NCI-H526 treated with DMSO at 0.1 percent for 48 hours (cell line): ENCODE measurements at regions not wholly inside any gene's neighbourhood (a gene's known extent, or its start where the extent isn't known, plus 50 kb on each side); places are given as distances from the start of the nearest gene placed in this dataset.
A peak's percentile ranks its signal among the peaks of the same experiment; 100 is the strongest.

Experiments used
- DNase-seq: peaks from one replicate; lab custom pipeline; 2025; lab: John Stamatoyannopoulos, UW

DNA sequence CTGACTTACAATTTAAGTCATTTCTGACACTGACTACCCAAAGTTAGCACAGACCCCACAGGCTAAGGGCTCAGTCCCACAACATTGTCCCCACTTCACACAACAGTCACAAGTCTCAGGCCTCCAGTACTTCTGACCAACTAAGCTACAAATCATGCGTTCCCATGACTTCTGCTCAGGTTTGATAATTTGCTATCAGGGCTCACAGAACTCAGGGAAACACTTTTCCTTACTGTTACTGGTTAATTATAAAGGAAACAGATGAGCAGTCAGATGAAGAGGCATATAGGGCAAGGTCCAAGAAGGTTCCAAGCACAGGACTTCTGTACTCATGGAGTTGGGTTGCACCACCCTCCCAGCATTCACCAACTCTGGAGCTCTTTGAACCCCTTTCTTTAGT lies 151.2 kb upstream of the TNR start:
- DNase-seq = no peak

DNA sequence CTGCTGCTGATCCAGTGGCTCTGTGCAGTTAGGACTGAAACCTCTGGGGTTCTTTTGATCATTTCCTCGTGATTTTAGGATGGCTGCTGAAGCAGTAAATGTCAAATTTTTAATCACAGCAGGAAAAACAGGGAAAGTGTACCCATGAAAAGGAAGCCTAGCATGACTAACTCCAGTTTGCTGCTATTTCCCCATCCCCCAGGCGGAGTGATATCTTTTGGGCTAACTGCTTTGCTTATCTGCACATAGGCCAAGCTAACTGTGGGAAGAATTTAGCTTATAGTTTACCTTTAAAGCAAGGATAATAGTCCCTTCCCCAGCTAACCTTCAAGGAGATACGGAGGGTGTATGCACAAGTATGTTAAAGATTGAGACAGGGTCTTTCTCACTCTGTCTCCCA lies 149.8 kb upstream of the TNR start:
- DNase-seq = no peak

DNA sequence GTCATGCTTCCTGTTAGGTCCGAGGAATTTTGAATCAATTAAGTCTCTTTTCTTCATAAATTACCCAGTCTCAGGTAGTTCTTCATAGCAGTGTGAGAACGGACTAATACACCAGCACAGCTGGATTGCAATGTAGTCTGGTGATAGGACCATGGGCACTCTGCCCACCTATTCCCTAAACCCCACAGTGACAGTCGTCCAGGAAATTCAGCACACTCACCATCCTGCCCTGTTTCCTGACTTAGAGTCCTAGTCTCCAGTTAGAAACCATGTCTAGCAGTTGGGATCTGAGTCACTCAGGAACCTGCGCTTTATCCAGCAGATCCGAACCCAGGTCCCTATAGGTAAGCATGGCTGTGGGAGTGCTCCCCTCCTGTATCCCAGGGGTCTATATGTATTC lies 149.3 kb upstream of the TNR start:
- DNase-seq = no peak

GRCh38 chr1:175891783-175892309 lies 148.5 kb upstream of the TNR start:
- DNase-seq = no peak

DNA sequence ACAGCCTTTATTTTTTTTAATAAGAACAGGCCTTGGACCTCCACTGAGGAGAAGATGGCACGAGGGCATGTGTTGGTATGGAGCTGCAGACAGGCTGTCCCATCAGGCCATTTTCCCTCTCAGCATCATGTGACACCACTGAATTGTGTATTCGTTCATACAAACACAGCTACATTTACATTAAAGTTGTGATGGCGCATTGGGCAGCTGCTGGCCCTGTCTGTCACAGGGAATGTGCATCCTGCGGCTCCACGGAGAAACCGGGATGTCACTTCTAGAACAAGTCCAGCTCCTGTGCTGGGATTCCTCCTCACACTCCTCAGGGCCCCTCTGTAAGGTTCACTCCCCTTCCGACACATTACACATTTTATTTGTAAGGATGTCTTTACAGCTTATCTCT lies 147.6 kb upstream of the TNR start:
- no peak for DNase-seq

GRCh38 chr1:175889848-175890247 lies 146.5 kb upstream of the TNR start:
- DNase-seq = no peak

DNA sequence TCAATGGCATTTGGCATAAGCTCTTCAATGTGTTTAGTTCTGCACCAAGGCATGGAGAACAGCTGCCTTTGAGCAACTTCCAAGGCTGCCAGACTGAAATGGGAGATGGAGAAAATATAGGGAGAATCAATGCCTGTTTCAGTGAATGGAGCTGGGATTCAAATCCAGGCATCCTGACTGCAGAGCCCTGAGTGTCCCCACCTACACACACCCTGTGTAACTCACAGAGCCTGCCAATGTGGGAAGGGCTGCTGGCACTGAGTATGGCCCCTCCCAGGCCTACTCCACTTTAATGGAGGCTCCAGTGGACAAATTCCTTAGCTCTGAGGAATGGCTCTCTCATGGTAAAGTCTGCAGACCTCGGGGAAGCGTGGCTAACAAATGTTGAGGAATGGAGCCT lies 145.6 kb upstream of the TNR start:
- DNase-seq = no peak

DNA sequence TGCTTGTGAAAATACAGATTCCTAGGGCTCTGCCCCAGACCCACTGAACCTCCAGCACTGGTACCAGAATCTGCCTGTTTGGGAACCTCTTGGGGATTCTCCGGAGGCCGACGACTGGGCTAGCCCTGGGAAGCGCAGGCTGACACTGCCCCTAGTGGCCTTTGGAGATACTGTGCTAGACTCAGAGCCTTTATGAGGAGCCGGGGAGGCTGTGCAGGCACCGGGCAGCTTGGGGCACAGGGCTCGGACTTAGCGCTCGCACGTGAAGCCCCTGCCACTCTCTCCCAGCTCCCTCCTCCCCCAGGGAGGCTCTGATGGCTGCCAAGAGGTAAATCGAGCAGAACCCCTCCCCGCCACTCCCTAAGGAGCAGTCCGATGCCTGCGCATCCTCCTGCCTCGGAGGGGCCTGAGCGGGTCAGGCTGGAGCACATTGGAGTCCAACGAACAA lies 144.6 kb upstream of the TNR start:
- DNase-seq = peak; percentile 82

DNA sequence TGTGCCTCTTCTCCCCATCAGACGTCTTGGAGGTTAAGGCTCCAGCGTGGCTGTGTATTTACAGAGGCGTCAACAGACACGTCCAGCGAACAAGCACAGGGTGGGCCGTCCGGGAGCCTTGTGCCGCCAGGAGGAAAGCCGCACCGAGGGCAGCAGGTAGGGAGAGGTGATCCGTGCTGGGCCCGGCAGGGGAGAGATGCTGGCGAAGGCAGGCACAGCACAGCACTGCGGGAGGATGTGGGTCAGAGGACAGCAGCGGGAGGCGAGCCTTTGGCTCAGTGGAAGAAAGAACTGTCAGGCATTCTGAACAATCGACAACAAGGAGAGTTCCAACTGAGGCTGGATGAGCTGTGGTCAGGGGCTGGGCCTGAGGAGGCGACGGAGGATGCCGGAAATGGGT lies 144.1 kb upstream of the TNR start:
- DNase-seq = no peak

DNA sequence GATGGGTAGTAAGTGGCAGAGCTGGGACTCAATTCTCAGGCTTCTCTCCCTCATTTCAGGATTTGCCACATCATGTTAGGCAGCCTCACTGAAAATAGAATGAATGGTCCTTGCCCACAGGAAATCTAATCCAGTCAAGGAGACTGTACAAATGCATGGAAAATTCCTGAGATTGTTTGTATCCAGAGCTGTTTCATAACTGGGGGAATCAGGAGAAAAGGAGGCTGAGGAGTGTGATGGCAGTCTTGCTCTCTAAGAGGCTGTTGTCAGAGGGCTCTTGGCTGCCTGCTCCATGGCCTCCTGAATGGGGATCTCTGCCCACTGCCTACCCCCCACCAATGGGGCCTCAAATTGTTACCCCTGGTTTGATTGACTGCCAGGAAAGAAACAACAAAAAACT lies 141.9 kb upstream of the TNR start:
- no peak for DNase-seq

DNA sequence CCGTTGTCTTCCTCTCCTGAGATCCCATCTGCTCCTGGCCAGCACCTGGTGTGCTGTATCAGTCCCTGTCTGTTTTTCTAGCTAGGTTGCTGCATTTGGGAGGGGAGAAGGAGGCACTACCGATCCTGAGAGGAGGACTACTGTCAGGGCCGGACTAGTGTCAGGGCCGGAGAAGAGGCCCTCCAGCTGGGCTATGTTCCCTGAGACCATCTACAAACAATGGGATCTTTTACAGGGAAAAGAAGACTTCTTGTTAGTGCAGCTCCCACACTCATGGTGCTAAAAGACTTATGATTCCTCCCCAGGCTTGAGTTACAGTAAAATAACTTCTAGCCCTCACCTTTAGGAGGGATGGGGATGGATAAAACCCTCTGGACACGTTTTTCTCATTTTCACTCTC lies 141.0 kb upstream of the TNR start:
- no peak for DNase-seq

DNA sequence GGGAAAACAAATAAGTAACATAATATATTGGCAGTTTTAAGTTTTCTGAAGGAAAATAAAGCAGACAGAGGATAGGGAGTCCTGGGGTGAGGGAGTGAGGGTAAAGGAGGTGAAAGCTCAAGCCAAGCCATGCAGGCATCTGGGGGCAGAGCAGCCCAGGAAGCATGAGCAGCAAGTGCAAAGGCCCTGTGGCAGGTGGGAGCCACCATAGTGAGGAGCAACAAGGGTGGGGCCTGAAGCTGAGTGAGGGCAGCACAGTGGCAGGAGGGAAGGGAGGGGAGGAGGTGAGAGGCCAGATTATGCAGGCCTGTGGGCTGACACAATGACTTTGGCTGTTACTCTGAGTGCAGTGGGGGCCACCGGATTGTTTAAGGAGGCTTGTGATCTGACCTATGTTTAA lies 138.8 kb upstream of the TNR start:
- DNase-seq = no peak

DNA sequence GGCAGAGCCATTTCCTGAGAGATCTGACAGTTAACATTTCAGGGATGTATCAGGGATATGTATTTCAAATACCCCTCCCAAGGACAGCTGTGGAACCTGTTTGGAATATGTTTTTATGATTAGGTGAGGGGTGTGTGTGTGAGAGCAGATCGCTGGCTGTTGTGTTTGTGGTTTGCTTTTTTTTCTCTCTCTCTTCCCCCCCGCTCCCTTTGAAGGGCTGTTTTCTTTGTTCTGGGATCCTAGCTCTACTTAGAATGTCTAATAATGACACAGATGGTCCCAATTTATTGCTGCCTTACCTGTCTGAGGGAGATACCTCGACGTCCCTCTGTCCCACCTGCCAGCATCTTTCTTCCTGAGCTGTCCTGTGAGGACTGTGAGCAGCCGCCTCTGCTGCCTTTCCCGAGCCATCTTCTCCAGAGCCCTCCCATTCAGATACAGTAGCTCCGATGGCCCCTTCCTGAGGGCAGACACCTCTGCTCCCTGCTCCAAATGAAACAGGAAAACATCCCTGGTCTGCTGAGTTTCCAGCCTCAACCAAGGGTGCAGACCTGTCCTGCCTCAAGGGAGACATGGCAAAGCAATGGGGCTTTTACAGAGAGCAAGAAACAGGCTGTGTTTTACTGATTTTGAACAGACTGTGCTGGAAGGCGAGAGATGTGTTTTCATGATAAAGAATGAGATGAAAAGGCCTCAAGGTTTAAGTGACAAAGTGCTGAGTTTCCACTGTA lies 138.0 kb upstream of the TNR start:
- peak; percentile 90 for DNase-seq

DNA sequence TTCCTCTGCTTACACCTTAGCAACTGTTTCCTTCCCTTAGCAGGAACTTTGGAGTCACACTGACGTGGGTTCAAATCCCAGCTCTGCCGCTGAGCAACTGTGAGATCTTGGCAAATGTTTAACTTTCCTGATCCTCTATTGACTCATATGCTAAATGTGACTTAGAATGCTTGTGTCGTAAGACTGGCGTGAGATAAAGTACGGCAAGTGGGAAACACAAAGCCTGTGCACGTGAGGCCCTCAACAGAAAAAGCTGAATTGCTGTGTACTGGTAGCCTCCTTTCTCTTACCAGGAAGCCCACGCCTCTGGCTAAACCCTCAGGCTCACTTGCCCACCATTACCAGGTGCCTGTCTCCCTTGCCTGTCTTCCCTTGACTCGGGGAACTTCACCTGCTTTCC lies 135.4 kb upstream of the TNR start:
- no peak for DNase-seq

DNA sequence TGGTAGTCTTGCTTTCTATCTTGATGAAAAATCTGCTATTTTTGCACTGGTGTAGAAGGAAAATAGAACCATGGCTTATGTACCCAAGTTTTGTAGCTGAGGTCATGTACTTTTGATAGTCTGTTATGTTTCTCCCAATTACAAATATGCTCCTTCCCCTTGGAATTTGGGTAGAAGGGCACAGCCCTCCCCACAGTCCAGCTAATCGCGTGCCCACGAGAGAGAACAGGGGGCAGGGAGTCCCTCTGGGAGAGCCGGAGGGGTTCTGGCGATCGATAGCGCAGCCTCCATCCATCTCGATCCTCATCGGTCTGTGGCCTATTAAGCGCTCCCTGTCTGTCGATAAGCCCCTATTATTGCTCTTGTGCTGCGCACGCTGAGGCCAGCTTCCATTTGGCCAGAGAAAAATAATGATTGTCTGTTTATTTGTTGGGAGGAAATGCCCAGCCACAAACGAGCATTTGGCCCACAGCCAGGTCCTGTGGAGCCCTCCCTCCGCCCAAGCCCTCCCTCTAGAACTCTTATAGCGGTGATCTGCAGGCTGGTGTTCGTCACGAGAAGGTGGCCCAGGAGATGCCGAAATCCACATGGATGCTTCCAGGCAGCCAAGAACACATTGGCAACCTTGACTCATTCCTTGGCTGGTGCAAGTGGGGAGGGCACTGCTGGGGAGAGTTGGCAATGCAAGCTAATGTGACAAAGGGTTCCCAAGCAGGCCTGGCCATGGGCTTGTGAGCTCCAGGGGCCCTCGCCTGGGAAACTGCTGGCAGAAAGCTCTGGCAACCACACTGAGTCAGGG lies 134.7 kb upstream of the TNR start:
- DNase-seq = no peak

- no peak for DNase-seq
These were observed 132.2 kb upstream of the TNR start for GRCh38 chr1:175875556-175875955.

DNA sequence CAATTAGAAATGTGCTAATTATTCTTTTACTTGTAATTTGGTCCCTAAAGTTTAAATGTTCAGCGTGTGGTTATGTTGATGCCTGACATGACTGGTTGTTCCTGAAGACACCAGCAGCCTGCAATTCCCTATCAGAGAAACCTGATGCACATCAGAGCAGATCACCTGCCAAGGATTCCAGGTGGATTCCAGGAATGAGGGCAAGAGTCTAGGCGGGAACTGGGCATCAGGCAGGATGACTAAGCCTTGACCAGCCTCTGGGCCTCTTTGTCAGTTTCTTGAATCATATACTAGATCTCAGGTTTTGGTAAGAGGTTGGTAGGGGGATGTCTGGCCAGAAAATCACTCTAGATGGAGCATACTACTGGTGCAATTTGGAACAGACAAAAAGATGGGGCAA lies 130.7 kb upstream of the TNR start:
- DNase-seq = no peak

GRCh38 chr1:175873290-175873935 lies 130.0 kb upstream of the TNR start:
- no peak for DNase-seq

DNA sequence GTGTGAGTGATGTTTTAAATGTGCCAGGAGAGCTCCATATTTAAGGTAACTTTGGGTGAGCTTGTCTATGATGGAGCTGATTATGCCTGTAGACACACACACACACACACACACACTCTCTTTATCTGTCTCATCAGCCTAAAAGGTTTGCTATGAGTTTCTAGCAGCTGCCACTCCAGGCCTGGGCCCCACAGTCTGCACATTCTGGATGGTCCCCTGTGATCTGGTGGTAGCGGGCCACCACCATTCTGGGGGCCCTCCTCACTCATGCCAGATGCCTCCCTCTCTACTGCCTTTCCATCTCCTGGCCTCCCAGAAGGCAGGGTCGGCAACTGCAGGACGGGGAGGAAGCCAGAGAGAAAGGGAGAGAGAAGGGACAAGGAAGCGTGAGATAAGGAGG lies 129.2 kb upstream of the TNR start:
- no peak for DNase-seq

DNA sequence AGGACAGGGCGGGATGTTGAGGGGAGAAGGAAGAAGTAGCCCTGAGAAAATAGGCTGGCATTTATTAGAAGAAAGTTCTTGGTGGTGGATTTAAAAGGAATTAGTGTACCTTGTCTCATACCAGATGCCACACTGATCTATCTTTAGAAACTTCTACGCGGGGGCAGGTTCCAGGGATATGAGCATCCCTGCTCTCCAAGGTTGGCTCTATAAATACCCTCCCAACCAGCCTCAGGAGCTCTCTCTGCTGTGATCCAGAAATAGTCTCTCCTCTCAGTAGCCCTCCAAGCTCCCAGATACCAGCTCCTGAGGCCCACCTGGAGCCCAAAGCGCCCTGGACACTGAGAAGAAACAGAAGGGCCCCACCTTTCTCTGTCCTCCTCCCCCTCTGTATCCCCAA lies 128.3 kb upstream of the TNR start:
- no peak for DNase-seq

GRCh38 chr1:175870217-175870616 lies 126.8 kb upstream of the TNR start:
- no peak for DNase-seq

DNA sequence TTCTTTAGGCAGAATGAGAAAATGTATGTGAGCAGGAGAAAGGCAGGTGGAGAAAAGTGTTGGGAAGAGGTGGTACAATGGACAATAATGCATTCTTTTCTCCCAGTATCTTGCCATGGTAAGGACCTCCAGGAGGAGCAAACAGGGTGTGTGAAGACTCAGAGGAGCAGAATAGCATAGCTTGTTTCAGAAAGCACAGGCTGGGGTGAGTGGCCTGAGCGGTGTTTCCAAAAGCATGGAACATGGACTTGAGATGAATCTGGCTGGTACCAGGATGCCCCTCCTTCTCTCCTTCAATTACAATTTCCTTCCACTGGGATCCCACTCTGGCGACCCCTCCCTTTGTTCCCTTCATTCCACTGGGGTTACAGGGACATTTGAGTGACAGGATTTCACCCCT lies 123.4 kb upstream of the TNR start:
- DNase-seq = no peak
